H1 (cell line): ENCODE measurements at regions not wholly inside any gene's neighbourhood (a gene's known extent, or its start where the extent isn't known, plus 50 kb on each side); places are given as distances from the start of the nearest gene placed in this dataset.

ENCODE experiments used
- CTCF ChIA-PET: fragments of 300-600 bp; sonication (Branson Sonifier 250); formaldehyde crosslinking; loops from one replicate; lab custom pipeline; 2021; ENCODE audit not compliant: partially characterized antibody; lab: Charles Lee
- POLR2A ChIA-PET: fragments of 300-600 bp; sonication (Branson Sonifier 250); formaldehyde crosslinking; loops from one replicate; lab custom pipeline; 2021; ENCODE audit warnings: inconsistent platforms; ENCODE audit not compliant: partially characterized antibody; lab: Charles Lee
- DNase-seq, 2 experiments: peaks; one replicate each; pipeline versions ENCODE4 v3.0.0 to v3.0.0-alpha.2; 2010 to 2022; ENCODE audit warnings: low spot score in 2 of 2, low read depth in 1 of 2, mixed read lengths in 1 of 2
- FAIRE-seq: peaks from 2 replicates; lab custom pipeline; 2011; peaks lifted over from hg19 to GRCh38; lab: Jason Lieb, UNC
- H2AFZ ChIP-seq: 2 replicates; pipeline ENCODE4 v1.8.1; 2012; ENCODE audit warnings: low read length, inconsistent platforms
- H2AK5ac ChIP-seq: 2 replicates; pipeline ENCODE4 v1.6.1; 2013; ENCODE audit warnings: low read depth, low read length
- H2BK120ac ChIP-seq: replicated peaks from 2 replicates; pipeline ENCODE3; 2013; ENCODE audit warnings: low read depth, low read length, inconsistent platforms
- H2BK12ac ChIP-seq: 2 replicates; pipeline ENCODE4 v1.6.1; 2013; ENCODE audit warnings: low read depth, low read length
- H2BK15ac ChIP-seq: 2 replicates; pipeline ENCODE4 v1.6.1; 2013; ENCODE audit warnings: low read length
- H2BK20ac ChIP-seq: 2 replicates; pipeline ENCODE4 v1.6.1; 2013; ENCODE audit warnings: low read length
- H2BK5ac ChIP-seq: 2 replicates; pipeline ENCODE4 v1.6.1; 2013; ENCODE audit warnings: low read depth, low read length
- H3K14ac ChIP-seq: 2 replicates; pipeline ENCODE4 v1.6.1; 2013; ENCODE audit warnings: inconsistent platforms; ENCODE audit not compliant: insufficient read length
- H3K18ac ChIP-seq: 2 replicates; pipeline ENCODE4 v1.6.1; 2013; ENCODE audit warnings: low read length; ENCODE audit errors: extremely low read depth
- H3K23ac ChIP-seq: 2 replicates; pipeline ENCODE4 v1.6.1; 2013; ENCODE audit warnings: inconsistent platforms; ENCODE audit not compliant: insufficient read length
- H3K23me2 ChIP-seq: 2 replicates; pipeline ENCODE4 v1.6.1; 2013; ENCODE audit warnings: low read depth, low read length
- H3K27ac ChIP-seq: 2 replicates; pipeline ENCODE4 v1.6.1; 2011; ENCODE audit warnings: low read depth, low read length, inconsistent platforms
- H3K27me3 ChIP-seq, 4 experiments: replicated peaks in 1 of 4; 1 replicate in 1 of 4; 2 replicates in 3 of 4; pipeline versions ENCODE4 v1.6.1 to v1.8.1; 2011 to 2013; ENCODE audit warnings: low read length in 3 of 4, mild to moderate bottlenecking in 3 of 4, inconsistent platforms in 2 of 4, mixed read lengths in 2 of 4, moderate library complexity in 1 of 4; ENCODE audit not compliant: control insufficient read depth in 3 of 4, insufficient read depth in 3 of 4; ENCODE audit errors: extremely low read depth in 1 of 4
- H3K36me3 ChIP-seq, 4 experiments: 2 replicates each; pipeline versions ENCODE4 v1.6.1 to v1.8.1; 2011 to 2013; ENCODE audit warnings: mild to moderate bottlenecking in 4 of 4, low read length in 3 of 4, moderate library complexity in 2 of 4, control low read depth in 1 of 4, inconsistent platforms in 1 of 4; ENCODE audit not compliant: insufficient read depth in 4 of 4, control insufficient read depth in 2 of 4
- H3K4ac ChIP-seq: replicated peaks from 2 replicates; pipeline ENCODE3; 2013; ENCODE audit warnings: low read length, low read depth, mixed read lengths, inconsistent platforms; ENCODE audit not compliant: insufficient read length
- H3K4me1 ChIP-seq, 4 experiments: replicated peaks in 1 of 4; 1 replicate in 1 of 4; 2 replicates in 3 of 4; pipeline versions ENCODE4 v1.6.1 to v1.8.1; 2011 to 2013; ENCODE audit warnings: low read length in 3 of 4, inconsistent platforms in 2 of 4, mixed read lengths in 1 of 4; ENCODE audit not compliant: insufficient read depth in 4 of 4, control insufficient read depth in 3 of 4
- H3K4me2 ChIP-seq, 2 experiments: 2 replicates each; pipeline versions ENCODE4 v1.6.1 to v1.8.1; 2011 to 2013; ENCODE audit warnings: low read depth in 2 of 2, low read length in 2 of 2, control low read depth in 1 of 2, inconsistent platforms in 1 of 2, mild to moderate bottlenecking in 1 of 2; ENCODE audit not compliant: insufficient read depth in 1 of 2
- H3K4me3 ChIP-seq, 4 experiments: fragments of 200-600, 300-600 bp in 1 of 4; sonication (generic), shearing (Covaris generic), sonication (Bioruptor Twin) in 1 of 4; 2 replicates each; pipeline versions ENCODE4 v1.5.1 to v1.8.1; 2011 to 2016; ENCODE audit warnings: low read length in 4 of 4, low read depth in 3 of 4, control low read depth in 2 of 4, inconsistent platforms in 2 of 4, mild to moderate bottlenecking in 2 of 4, mixed read lengths in 1 of 4, moderate library complexity in 1 of 4; ENCODE audit not compliant: insufficient read depth in 2 of 4; ENCODE audit errors: extremely low read depth in 1 of 4
- H3K56ac ChIP-seq: replicated peaks from 2 replicates; pipeline ENCODE3; 2013; ENCODE audit warnings: low read depth, mild to moderate bottlenecking, mixed read lengths, low read length, inconsistent platforms; ENCODE audit not compliant: insufficient read length
- H3K79me1 ChIP-seq: 2 replicates; pipeline ENCODE4 v1.6.1; 2013; ENCODE audit warnings: low read depth, low read length, control low read depth
- H3K79me2 ChIP-seq, 2 experiments: 2 replicates each; pipeline versions ENCODE4 v1.6.1 to v1.8.1; 2012 to 2013; ENCODE audit warnings: low read length in 2 of 2, mild to moderate bottlenecking in 2 of 2, inconsistent platforms in 1 of 2; ENCODE audit not compliant: insufficient read depth in 2 of 2, control insufficient read depth in 1 of 2
- H3K9ac ChIP-seq, 4 experiments: replicated peaks in 1 of 4; 1 replicate in 1 of 4; 2 replicates in 3 of 4; pipeline versions ENCODE4 v1.6.1 to v1.8.1; 2011 to 2013; ENCODE audit warnings: low read depth in 3 of 4, low read length in 3 of 4, control low read depth in 2 of 4, mild to moderate bottlenecking in 2 of 4, moderate library complexity in 2 of 4, inconsistent platforms in 1 of 4; ENCODE audit errors: extremely low read depth in 1 of 4
- H3K9me3 ChIP-seq, 2 experiments: 2 replicates each; pipeline versions ENCODE4 v1.6.1 to v1.8.1; 2012 to 2013; ENCODE audit warnings: mild to moderate bottlenecking in 2 of 2, moderate library complexity in 2 of 2, control low read depth in 1 of 2, inconsistent platforms in 1 of 2, low read depth in 1 of 2, low read length in 1 of 2, mixed read lengths in 1 of 2; ENCODE audit not compliant: insufficient read depth in 2 of 2
- H4K20me1 ChIP-seq, 2 experiments: replicated peaks in 1 of 2; 2 replicates each; pipeline versions ENCODE3 to v1.8.1; 2011 to 2013; ENCODE audit warnings: inconsistent platforms in 2 of 2, low read length in 2 of 2, mild to moderate bottlenecking in 1 of 2; ENCODE audit not compliant: insufficient read depth in 2 of 2, control insufficient read depth in 1 of 2
- H4K5ac ChIP-seq: 2 replicates; pipeline ENCODE4 v1.6.1; 2013; ENCODE audit warnings: low read length, low read depth, mixed read lengths, inconsistent platforms; ENCODE audit not compliant: insufficient read length
- H4K8ac ChIP-seq: 2 replicates; pipeline ENCODE4 v1.8.0; 2013; ENCODE audit warnings: mild to moderate bottlenecking, moderate library complexity, low read length, inconsistent platforms; ENCODE audit not compliant: insufficient read depth; ENCODE audit errors: extremely low read depth
- H4K91ac ChIP-seq: replicated peaks from 2 replicates; pipeline ENCODE3; 2013; ENCODE audit warnings: low read length, mixed read lengths, inconsistent platforms; ENCODE audit not compliant: insufficient read length
- BCL11A ChIP-seq, 2 experiments: IDR thresholded peaks; one replicate each; pipeline ENCODE4 v1.6.1; 2011; ENCODE audit warnings: low read depth in 2 of 2, low read length in 2 of 2, mild to moderate bottlenecking in 2 of 2
- BRCA1 ChIP-seq: IDR thresholded peaks from 2 replicates; pipeline ENCODE4 v1.6.1; 2012; ENCODE audit warnings: low read depth, low read length, improper control_type of control experiment
- CTCF ChIP-seq, 3 experiments: IDR thresholded peaks; 1 replicate in 2 of 3; 2 replicates in 1 of 3; pipeline versions ENCODE4 v1.5.1 to v1.6.1; 2011; ENCODE audit warnings: low read length in 3 of 3, mild to moderate bottlenecking in 3 of 3, inconsistent platforms in 2 of 3, low read depth in 1 of 3, moderate library complexity in 1 of 3; ENCODE audit not compliant: insufficient read depth in 1 of 3; ENCODE audit errors: control extremely low read depth in 1 of 3
- EP300 ChIP-seq, 2 experiments: IDR thresholded peaks; 1 replicate in 1 of 2; 2 replicates in 1 of 2; pipeline ENCODE4 v1.6.1; 2011 to 2012; ENCODE audit warnings: low read depth in 2 of 2, low read length in 2 of 2, mild to moderate bottlenecking in 2 of 2, borderline replicate concordance in 1 of 2, inconsistent platforms in 1 of 2, moderate library complexity in 1 of 2
- JUN ChIP-seq: IDR thresholded peaks from 2 replicates; pipeline ENCODE4 v1.6.1; 2011; ENCODE audit warnings: low read depth, mild to moderate bottlenecking, improper control_type of control experiment, low read length
- KDM5A ChIP-seq: fragments of 200-600 bp; IDR thresholded peaks from 2 replicates; pipeline ENCODE4 v1.7.1; 2012; ENCODE audit warnings: mild to moderate bottlenecking, low read length, inconsistent platforms, mixed read lengths
- MAFK ChIP-seq: IDR thresholded peaks from 2 replicates; pipeline ENCODE4 v1.6.1; 2012; ENCODE audit warnings: low read depth, mild to moderate bottlenecking, improper control_type of control experiment, low read length
- POLR2A ChIP-seq, 2 experiments: IDR thresholded peaks; 1 replicate in 1 of 2; 2 replicates in 1 of 2; pipeline ENCODE4 v1.6.1; 2011; ENCODE audit warnings: low read depth in 2 of 2, low read length in 2 of 2, mild to moderate bottlenecking in 2 of 2; ENCODE audit errors: control extremely low read depth in 1 of 2
- POU5F1 ChIP-seq: IDR thresholded peaks from 2 replicates; pipeline ENCODE4 v1.6.1; 2011; ENCODE audit warnings: low read depth, mild to moderate bottlenecking, low read length, moderate library complexity
- RAD21 ChIP-seq, 2 experiments: IDR thresholded peaks in 1 of 2; conservative IDR thresholded peaks in 1 of 2; 2 replicates each; pipeline ENCODE4 v1.6.1; 2011; ENCODE audit warnings: low read depth in 2 of 2, low read length in 2 of 2, improper control_type of control experiment in 1 of 2, inconsistent platforms in 1 of 2, mild to moderate bottlenecking in 1 of 2, moderate library complexity in 1 of 2
- SAP30 ChIP-seq: fragments of 300-600 bp; sonication (generic); IDR thresholded peaks from 2 replicates; pipeline ENCODE4 v1.7.1; 2012; ENCODE audit warnings: low read length, moderate library complexity, mild to moderate bottlenecking, inconsistent platforms; ENCODE audit not compliant: insufficient read depth, insufficient replicate concordance
- WGBS, 2 experiments: shearing (Covaris generic) in 1 of 2; methylation state at CpG; one replicate each; pipeline versions ENCODE4 v1.1.6 to v1.1.7; 2013 to 2015; ENCODE audit warnings: low lambda C conversion rate in 2 of 2, mixed read lengths in 2 of 2, inconsistent platforms in 1 of 2, low coverage in 1 of 2, missing lambda C conversion rate in 1 of 2; ENCODE audit not compliant: insufficient replicate concordance in 2 of 2, insufficient coverage in 1 of 2, insufficient read length in 1 of 2; ENCODE audit errors: extremely low coverage in 1 of 2, missing lambda C conversion rate in 1 of 2; 5-methylcytosine and 5-hydroxymethylcytosine counted together

- H3K4ac ChIP-seq = no peak overlapping the region
- DNase-seq (peak in 1 of 2 experiments; percentile 83), FAIRE-seq (no peak)
- no peaks in the 10 kb centered on the region for H3K79me2 ChIP-seq
- H3K27me3 ChIP-seq = no peaks in the 10 kb centered on the region
- H3K23ac ChIP-seq = no peak overlapping the region
- H3K79me1 ChIP-seq = no peaks in the 10 kb centered on the region
- H3K4me3 ChIP-seq = no peak overlapping the region
- no peak overlapping the region for H2BK5ac ChIP-seq
- no peak overlapping the region; the same call in 1 of the 2 replicates for H3K18ac ChIP-seq
- no peaks in the 10 kb centered on the region for H3K9me3 ChIP-seq
- CTCF ChIA-PET = interaction anchor here (0.6 to 22.4 kb wide), 71 partner anchors 11 to 1346 kb away, joined by 3 to 484 read pairs (median 4); partner anchors contain the start of genes BTG4, POU2AF1 and POU2AF3
- H3K4me1 ChIP-seq = peaks cover 0 to 3% (median 0%) of the 10 kb centered on the region in 4 experiments; a peak in 1 of 7 replicates
- WGBS, 2 experiments = 50% methylated on average over 7 of the region's 7 CpGs; no CpG with 5 or more reads in 1 of the 2 experiments
- H4K8ac ChIP-seq = no peak overlapping the region
- no peak overlapping the region for H3K56ac ChIP-seq
- POLR2A ChIA-PET = interaction anchor here (1.1 to 1.3 kb wide), 2 partner anchors 8 to 131 kb away, joined by 3 read pairs; partner anchors contain the start of gene POU2AF3
- H2BK12ac ChIP-seq = no peak overlapping the region
- no peak overlapping the region for H2AFZ ChIP-seq
- H4K20me1 ChIP-seq = no peaks in the 10 kb centered on the region
- no peak overlapping the region for H2AK5ac ChIP-seq
- H3K4me2 ChIP-seq = no peak overlapping the region
- no peak overlapping the region for H3K9ac ChIP-seq
- no peak overlapping the region for H2BK15ac ChIP-seq
- no peak overlapping the region for H2BK20ac ChIP-seq
- H3K23me2 ChIP-seq = no peaks in the 10 kb centered on the region
- H3K27ac ChIP-seq = no peak overlapping the region
- no peak overlapping the region for H4K5ac ChIP-seq
- no peak overlapping the region for H2BK120ac ChIP-seq
- H4K91ac ChIP-seq = no peak overlapping the region
- H3K14ac ChIP-seq = no peak overlapping the region
- H3K36me3 ChIP-seq = no peaks in the 10 kb centered on the region
- TF ChIP-seq POU5F1 (no peak), POLR2A (IDR thresholded peaks at IDR 0.05; ENCODE audit: control extremely low read depth in 1 of 2, low read depth in 2 of 2, low read length in 2 of 2) (no peak), BCL11A (IDR thresholded peaks at IDR 0.05; ENCODE audit: low read depth in 2 of 2, low read length in 2 of 2) (no peak), KDM5A (no peak), RAD21 (IDR thresholded peaks at IDR 0.05 in 1 of 2, conservative IDR thresholded peaks at IDR 0.05 in 1 of 2; ENCODE audit: low read depth in 2 of 2, low read length in 2 of 2) (peak; percentile 55 to 65), CTCF (IDR thresholded peaks at IDR 0.05; ENCODE audit: control extremely low read depth in 1 of 3, insufficient read depth in 1 of 3, low read depth in 1 of 3, low read length in 3 of 3) (peak; percentile 12 to 97 (median 85)), BRCA1 (no peak), SAP30 (no peak), JUN (no peak), EP300 (IDR thresholded peaks at IDR 0.05; ENCODE audit: borderline replicate concordance in 1 of 2, low read depth in 2 of 2, low read length in 2 of 2) (no peak), MAFK (no peak)
Observed at GRCh38 chr11:111429066-111429506, 50.0 kb upstream of the POU2AF1 start.
